GM19468 (cell line): ENCODE measurements at regions not wholly inside any gene's neighbourhood (a gene's known extent, or its start where the extent isn't known, plus 50 kb on each side); places are given as distances from the start of the nearest gene placed in this dataset.

ENCODE experiments used
- ATAC-seq: cut with Tn5 transposase; IDR thresholded peaks from one replicate; pipeline ENCODE4 v1.9.1; 2021; ENCODE audit warnings: mild to moderate bottlenecking, moderate library complexity, moderate number of reproducible peaks; ENCODE audit not compliant: unreplicated experiment; ENCODE audit errors: extremely low read depth

DNA sequence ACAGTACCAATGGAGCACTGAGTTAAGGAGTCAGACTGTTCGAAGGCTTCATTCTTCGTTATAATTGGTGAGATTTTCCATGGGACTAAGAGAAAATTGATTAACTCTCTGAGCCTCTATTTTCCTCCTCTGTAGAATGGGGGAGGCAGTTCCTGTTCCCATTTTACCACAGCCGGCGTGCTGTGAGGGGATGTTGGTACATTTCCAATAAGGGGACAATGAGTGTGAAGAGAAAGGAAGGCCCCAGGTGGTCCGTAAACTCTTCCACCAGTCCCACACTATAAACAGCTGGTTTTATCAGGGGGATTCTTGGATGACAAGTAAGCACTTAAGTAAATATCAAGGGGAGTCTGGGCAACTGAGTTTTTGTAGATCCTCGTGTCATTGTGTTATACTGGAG lies 109.9 kb downstream of the DAD1 start:
- ATAC-seq: no peak

DNA sequence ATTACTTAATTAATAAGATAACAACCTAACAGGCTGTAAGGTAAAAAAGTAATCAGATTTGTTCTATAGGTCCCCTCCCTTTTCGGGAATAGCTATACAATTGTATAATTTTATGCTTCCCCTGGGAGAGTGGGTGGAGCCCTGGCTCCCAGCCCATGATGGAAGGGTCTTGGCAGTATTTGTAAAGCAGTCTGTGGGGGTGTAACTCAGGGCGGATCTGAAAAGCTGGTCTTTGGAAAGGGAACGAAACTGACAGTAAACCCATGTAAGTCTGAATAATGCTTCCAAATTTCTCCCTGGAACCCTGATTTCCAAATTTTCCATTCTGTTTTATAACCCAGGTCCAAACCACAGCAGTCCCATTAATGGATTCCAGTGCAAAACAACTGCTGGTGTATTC lies 110.4 kb downstream of the DAD1 start:
- no peak for ATAC-seq

DNA sequence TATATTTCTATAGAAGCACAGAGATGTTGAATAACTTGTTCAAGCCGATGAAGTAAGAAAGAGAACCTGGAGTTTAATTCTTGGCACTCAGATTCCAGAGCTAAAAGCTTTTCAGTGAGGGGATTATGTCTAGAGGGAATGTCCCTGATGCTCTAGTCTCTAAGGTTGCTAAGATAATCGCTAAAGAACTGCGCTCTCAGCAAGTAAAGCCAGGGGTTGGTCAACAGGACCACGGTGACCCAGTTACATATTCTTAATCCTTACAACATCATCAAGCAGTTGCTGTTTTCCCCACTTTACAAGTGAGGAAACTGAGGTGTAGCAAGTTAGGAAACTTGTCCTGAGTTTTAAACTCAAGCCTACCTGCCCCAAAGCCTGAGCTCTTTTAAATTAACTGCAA lies 110.8 kb downstream of the DAD1 start:
- ATAC-seq: no peak

DNA sequence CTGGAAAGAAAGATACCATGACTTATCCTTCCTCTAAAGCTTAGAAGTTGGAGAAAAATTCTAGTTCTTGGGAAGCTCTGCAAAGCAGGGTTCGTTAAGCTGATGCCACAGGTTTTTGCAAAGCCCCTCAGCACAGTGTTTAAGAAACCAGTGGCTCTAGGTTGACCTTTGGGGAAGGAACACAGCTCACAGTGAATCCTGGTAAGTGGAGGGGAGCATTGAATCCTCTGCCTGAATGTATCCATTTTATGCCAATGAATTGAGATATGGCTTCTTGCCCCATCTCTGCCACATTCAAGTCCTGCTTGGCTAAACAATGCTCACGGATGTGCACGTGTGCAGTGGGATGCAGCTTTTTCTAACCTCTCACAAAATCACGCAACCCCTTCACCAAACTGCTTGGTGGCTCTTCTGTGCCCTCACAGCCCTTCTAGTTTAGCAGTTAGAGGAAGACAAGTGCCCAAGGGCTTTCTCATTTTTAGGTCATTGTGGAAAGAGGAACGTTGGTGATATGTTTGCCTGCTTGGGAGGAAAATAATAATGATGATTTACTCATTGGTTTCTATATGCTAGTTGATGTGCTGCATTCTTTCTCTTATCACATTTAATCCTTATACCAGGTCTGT lies 111.3 kb downstream of the DAD1 start:
- no peak for ATAC-seq

DNA sequence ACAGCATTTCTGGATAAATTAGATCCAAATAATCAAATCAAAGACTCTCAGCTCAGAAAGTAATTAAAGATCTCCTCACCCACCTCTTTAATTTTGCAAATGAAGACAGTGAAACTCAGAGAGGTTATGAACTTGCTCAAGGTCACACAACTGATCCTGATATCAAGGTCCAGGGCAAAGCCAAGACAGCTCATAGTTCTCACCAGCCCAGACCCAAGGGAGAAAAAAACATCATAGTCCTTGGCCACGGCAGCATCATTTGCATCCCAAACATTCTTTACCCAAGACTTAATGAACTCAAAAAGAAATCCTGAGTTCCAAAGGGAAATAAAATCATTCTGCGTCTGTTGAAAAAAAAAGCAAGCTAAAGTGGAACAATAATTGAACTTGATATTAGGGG lies 112.1 kb downstream of the DAD1 start:
- no peak for ATAC-seq

DNA sequence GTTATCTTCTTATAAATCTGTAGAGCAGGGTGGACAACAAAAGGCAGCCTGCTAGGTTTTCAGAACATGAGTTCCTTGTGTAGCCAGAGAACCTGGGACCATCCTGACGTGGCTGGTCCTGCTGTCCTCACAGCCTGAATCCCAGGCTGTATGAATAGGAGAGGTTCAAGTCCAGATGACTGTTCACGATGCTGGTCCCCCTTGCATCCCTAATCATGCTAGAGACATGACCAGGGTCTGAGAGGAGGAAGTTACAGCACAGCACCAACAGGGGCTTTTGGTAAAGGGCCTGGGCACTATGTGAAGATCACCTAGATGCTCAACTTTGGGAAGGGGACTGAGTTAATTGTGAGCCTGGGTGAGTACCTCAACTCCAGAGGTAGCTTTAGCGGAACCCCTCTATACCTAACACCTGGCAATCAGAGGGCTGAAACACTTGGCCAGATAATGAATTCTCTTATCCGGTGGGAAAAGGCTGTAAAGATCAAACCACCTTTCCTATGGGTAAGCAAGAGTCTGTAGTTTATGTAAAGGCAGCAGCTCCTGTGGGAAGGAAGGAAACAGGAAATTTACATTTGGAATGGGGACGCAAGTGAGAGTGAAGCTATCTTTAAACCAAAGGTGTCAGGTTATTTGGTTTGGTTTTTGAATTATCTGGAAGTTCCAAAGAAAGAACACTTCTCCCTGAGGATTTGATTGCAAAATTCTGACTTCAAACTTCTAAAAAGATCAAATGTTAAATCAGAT lies 112.8 kb downstream of the DAD1 start:
- ATAC-seq: no peak

DNA sequence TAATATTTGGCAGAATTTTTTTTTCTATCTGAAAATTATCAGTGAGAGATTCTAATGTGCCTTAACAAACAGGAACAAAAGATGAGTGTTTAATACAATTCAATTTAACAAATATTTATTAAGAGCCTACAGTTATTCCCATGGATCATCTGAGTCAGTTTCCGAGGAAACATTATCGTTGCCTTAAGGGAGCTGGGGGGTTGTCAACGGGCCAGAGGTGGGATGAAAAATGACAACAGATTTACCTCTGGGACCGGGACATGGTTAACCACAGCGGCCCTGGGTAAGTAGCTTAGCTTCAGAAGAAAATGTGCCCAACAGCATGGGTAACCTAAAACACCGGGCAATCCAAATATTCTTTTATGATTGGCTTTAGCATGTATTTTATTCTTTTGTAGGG lies 113.6 kb downstream of the DAD1 start:
- ATAC-seq: no peak

DNA sequence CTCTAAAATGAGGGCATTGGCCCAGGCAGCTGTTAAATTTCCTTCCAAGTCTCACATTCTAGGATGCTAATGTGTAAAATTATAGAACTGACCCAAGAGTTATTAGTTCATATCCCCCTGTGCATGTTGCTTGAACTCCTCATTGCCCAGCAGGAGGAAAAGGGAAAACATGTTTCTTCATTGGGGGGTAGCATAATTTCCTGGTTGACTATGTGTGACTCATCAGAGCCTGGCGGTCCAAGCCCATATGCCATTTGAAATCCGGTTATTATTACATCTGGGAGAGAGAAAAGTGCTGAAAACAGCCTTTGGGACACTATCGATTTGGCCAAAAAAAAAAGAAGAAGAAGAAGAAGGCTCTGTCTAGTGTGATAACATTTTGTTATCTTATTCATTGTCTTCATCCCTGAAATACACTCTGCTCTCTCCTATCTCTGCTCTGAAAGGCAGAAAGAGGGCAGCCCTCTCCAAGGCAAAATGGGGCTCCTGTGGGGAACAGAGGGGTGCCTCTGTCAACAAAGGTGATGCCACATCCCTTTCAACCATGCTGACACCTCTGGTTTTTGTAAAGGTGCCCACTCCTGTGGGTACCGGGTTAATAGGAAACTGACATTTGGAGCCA lies 114.2 kb downstream of the DAD1 start:
- ATAC-seq: no peak

DNA sequence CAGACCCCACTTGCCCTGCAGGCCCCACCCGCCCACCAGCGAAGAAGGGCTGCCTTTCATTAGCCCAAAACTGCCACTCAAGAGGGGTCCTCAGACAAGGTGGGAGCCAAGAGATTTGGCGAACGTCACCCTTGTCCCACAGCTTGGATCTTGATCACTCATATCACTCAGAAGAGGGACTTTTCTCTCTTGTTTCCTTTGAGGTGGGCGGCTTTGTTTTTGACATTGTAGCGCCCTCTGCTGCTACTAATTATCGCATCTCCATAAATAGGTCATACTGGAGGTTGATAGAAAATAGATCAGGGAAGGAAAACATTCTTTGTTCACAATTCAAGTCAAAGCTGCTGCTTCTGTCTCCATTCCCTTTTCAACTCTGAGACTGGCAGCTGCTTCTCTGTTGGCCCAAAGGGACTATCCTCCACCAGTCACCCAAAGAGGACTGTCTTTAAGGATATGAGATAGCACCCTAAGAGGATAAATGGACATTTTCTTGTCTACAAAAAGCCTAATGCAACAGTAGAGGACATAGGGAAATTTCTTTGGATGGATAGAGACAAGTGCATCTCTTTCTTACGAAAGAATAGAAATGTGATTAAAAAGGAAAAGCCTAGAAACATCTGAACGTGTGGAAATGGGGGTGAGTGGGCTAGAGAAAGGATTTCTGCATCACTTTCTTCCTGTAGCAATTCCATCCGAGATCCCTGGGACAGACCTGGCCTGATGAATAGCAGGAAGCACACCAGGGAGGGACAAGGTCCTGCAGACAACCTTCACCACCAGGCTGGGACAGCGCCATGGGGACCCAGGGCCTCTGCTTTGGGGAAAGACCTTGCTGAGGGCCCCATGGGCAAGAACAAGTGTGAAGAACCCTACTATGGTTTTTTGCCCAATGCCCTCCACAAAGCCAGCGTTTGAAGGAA lies 115.8 kb downstream of the DAD1 start:
- ATAC-seq: no peak

DNA sequence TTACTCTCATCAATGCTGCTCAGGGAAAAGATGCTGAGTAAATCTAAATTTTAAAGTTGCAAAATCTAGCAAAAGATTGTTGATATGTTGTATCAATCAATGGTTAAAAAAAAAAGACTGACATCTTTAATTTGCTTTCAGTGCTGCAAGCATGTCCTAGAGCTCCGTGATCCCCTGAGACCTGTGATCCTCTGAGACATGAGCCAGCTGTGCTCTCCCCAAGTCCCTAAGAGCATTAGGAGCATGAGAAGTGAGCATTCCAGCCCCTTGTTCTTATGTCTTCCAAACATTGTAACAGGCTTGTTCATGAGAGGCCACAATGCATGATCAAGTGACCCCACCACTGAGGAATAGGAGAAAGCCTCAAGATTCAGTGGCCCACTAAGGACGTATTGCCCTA lies 116.6 kb downstream of the DAD1 start:
- no peak for ATAC-seq

DNA sequence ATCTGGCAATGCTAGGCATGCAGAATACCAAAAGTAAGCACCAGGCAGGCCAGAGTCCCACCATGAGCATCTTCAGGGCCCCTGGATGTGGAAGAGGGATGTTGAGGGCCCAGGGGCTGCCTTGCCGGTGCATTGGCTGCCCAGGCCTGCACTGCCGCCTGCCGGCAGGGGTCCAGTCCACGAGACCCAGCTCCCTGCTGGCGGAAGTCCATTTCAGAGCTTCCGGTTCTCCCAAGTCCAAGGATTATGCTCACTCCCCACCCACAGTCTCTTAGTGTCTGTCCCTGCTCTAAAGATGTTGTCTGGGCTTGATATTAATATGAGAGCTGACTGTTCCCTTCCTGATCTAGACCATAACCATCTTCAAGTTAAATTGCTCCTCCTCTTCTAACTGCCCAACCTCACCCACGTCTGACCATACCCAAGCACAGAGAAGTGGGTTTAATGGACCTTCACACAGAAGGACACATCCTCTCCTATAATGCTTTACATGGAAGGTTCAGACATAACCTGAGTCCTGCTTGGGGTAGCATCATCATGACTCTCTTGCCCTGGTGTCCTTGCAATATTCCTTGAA lies 117.4 kb downstream of the DAD1 start:
- no peak for ATAC-seq

DNA sequence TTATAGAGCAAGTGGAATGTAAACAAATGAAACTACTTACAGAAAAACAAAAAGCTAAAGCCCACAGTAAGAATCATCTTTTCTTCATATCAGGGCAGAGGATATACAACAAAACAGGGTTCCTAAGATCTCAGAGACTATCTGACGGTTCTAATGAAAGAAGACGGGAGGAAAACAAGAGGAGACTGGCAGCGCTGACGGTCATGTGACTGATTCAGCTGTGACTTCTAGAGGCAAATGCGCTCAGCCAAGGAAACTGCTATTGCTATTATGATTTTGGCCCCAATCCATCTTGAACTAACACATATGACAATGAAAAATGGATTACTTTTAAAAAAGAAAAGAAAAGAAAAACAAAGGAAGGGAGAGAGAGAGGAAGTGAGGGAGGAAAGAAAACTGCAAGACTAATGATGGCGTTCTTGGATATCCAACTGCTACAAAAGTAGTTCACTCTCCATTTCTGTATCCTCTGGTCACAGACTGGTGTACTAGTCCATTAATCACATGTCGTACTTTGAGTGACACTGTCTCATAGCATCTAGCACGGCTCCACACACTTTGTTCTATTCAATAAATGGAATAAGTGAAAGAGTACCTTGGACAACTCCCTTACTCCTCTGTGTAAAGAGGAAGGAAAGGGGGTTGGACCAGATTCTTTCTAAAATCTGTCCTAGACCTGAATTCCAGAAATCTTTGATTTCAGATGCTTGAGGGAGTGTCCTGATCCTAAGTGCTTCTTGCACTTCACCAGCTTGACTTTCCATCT lies 119.3 kb downstream of the DAD1 start:
- ATAC-seq: no peak

DNA sequence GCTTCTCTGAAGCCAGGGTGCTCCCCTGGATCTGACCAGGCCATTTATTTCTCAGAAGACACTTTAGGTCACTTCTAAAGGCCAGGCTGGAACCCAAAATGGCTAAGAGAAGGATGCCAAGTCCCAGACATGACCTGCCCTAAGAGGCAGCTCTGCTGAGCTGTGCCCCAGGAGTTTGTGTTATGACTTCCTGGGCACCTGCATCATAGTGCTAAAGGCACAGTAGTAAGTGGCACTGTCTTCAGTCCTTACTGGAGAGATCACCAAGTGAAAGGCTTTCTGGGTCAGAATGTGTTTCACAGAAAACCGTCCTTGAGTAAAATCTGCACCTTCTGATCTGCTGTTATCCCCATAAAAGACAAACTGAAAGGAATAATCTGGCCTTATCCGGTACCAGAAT lies 120.2 kb downstream of the DAD1 start:
- ATAC-seq: no peak

DNA sequence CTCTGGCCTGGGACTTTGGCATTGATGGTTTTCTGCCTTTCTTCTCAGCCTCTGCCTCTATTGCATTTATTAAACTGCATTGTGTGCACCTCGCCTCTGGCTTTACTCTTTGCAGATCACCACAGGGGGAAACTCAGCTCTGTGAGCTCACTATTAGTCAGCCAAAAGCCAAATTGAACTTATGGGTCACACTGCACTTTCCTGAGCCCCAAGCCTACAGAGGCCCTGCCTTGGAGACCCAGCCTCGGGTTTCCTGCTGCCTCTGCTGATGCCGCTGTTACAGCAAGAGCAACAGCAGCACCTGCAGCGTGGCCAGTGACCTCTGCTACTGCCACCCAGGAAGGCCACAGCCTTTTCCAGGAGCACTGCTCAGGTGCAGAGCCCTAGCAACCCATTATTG lies 122.5 kb downstream of the DAD1 start:
- no peak for ATAC-seq

DNA sequence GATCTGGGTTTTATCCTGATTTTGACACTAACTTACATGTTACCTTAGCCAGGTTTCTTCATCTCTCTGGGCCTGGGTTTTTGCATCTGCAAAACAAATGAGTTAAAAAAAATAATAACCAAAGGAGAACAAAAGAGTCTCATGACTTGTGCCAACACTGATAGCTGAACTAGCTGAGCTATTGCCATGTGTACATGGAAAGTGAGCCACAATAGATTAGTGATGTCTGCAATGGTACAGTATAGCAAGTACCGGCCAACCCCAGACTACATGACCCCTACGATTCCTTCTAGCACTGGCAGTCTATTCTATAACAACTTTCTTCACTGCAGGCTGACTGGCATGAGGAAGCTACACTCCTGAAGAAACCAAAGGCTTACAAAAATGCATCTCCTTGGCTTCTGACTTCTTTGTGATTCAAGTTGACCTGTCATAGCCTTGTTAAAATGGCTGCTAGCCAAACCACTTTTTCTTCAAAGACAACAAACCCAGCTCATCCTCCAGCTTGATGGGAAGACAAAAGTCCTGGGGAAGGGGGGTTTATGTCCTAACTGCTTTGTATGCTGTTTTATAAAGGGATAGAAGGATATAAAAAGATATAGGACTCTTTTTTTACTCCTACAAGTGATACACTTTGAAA lies 123.7 kb downstream of the DAD1 start:
- ATAC-seq: no peak

DNA sequence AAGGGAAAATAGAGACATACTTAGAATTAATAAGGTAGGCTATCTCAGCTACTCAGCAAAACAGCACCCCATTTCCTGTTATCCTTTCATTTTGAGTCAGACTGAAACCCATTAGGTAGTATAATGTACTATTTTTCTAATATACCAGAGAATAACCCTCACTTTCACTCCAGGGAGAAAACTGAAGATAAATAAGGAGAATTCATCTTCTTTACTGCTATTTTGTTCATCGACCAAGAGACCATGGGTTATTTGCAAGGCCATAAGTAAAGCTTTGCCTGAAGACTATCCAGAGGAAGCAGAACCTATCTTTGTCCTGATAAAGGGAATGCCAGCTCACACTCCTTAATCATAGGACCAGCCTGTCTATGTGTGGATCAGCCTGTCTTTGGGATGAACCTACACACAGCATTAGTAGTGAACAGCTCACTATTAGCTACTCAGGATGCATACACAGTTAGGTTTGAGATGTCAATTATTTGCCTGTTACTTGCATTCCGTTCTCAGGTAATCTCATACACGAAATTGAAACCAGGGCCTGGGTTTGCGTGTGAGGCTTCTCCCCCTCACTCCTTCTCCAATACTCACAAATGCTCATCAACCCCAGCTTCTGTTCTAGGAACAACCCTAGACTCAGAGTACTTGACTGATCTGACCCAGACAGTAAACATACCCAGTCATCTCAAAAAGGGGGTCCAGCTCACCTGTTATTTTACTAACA lies 124.4 kb downstream of the DAD1 start:
- ATAC-seq: peak; percentile 61

DNA sequence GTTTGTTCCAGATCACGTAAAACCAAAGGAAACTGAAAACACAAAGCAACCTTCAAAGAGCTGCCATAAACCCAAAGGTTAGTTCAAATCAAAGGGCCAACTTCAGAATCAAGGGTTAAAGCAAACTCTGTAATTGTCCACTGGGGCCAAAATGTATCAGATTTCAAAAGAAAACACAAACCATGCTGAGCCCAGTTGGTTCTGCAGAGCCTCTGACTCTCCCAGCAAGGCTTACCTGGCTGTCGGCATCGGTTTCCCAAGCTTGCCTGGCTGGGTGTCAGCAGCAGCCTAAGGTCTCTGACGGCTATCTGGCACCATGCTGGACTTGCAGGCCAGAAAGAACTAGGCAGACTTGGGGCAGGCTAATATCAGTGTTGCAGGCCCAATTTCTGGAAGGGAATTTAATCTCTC lies 125.3 kb downstream of the DAD1 start:
- no peak for ATAC-seq

DNA sequence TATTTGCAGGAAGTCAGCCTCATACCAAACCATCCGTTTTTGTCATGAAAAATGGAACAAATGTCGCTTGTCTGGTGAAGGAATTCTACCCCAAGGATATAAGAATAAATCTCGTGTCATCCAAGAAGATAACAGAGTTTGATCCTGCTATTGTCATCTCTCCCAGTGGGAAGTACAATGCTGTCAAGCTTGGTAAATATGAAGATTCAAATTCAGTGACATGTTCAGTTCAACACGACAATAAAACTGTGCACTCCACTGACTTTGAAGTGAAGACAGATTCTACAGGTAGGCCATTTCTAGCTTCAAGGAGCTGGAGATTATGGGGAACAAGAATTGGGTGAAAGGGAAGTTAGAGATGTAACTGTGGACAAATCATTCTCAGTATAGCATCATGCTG lies 126.1 kb downstream of the DAD1 start:
- no peak for ATAC-seq
